Activated CD8-positive, alpha-beta memory T cell treated with anti-CD3 and anti-CD28 coated beads for 1 hour (primary cell): ENCODE measurements at regions not wholly inside any gene's neighbourhood (a gene's known extent, or its start where the extent isn't known, plus 50 kb on each side); places are given as distances from the start of the nearest gene placed in this dataset.

Experiments
- DNase-seq, 2 donors: peaks; one replicate each; pipeline ENCODE4 v3.0.0-alpha.2; 2020; ENCODE audit warnings: low read depth in 1 of 2; ENCODE audit errors: extremely low read depth in 1 of 2

- DNase-seq, result no peak
These were observed 104.5 kb downstream of the RBFOX3 start for GRCh38 chr17:79506150-79506870.

- no peak for DNase-seq
These were observed 105.7 kb downstream of the RBFOX3 start for GRCh38 chr17:79505199-79505598.

GRCh38 chr17:79504181-79504605, 106.7 kb downstream of the RBFOX3 start:
- no peak for DNase-seq

- no peak for DNase-seq
These were observed 107.6 kb downstream of the RBFOX3 start for GRCh38 chr17:79503126-79503839.

- DNase-seq, result no peak
These were observed 108.9 kb downstream of the RBFOX3 start for GRCh38 chr17:79501910-79502309.

- DNase-seq, result no peak
These were observed 109.9 kb downstream of the RBFOX3 start for GRCh38 chr17:79500745-79501618.

GRCh38 chr17:79498854-79499253, 112.0 kb downstream of the RBFOX3 start:
- no peak for DNase-seq

- no peak for DNase-seq
These were observed 113.0 kb downstream of the RBFOX3 start for GRCh38 chr17:79497777-79498348.

GRCh38 chr17:79496422-79497005, 114.3 kb downstream of the RBFOX3 start:
- DNase-seq, result no peak

- DNase-seq, result no peak
These were observed 115.2 kb downstream of the RBFOX3 start for GRCh38 chr17:79495665-79496064.

- no peak for DNase-seq
These were observed 119.8 kb downstream of the RBFOX3 start for GRCh38 chr17:79491006-79491405.

GRCh38 chr17:79490530-79490929, 120.3 kb downstream of the RBFOX3 start:
- no peak for DNase-seq

- no peak for DNase-seq
These were observed 123.7 kb downstream of the RBFOX3 start for GRCh38 chr17:79487149-79487548.

- DNase-seq, result no peak
These were observed 124.9 kb downstream of the RBFOX3 start for GRCh38 chr17:79485991-79486390.

- no peak for DNase-seq
These were observed 125.3 kb downstream of the RBFOX3 start for GRCh38 chr17:79485419-79485985.

- DNase-seq, result no peak
These were observed 126.0 kb downstream of the RBFOX3 start for GRCh38 chr17:79484600-79485418.

- no peak for DNase-seq
These were observed 127.0 kb downstream of the RBFOX3 start for GRCh38 chr17:79483842-79484241.

GRCh38 chr17:79482727-79483521, 127.9 kb downstream of the RBFOX3 start:
- no peak for DNase-seq

- no peak for DNase-seq
These were observed 131.0 kb downstream of the RBFOX3 start for GRCh38 chr17:79479876-79480275.
